Stimulated activated naive B cell treated with anti-CD40 and anti-IgM and Interleukin-4, amounts not matched to agents 10 μg/mL and 1 μg/mL and 100 μg/mL, for 72 hours (primary cell): ENCODE measurements at regions not wholly inside any gene's neighbourhood (a gene's known extent, or its start where the extent isn't known, plus 50 kb on each side); places are given as distances from the start of the nearest gene placed in this dataset.

Source experiments
- ATAC-seq, 2 donors: fragments of 150-1000 bp; cut with Tn5 transposase; replicated peaks; 2 replicates each; pipeline ENCODE4 v1.10.0; 2021; ENCODE audit warnings: moderate library complexity in 1 of 2
- DNase-seq: peaks from one replicate; pipeline ENCODE4 v3.0.0; 2021
- H3K27ac Mint-ChIP-seq: one replicate; pipeline ENCODE4 v1.8.0; 2022; ENCODE audit warnings: mild to moderate bottlenecking, mixed read lengths
- H3K27me3 Mint-ChIP-seq, 2 donors: one replicate each; pipeline ENCODE4 v1.8.0; 2022; ENCODE audit warnings: mixed read lengths in 2 of 2
- H3K36me3 Mint-ChIP-seq, 2 donors: one replicate each; pipeline ENCODE4 v1.8.0; 2022; ENCODE audit warnings: mixed read lengths in 2 of 2, mild to moderate bottlenecking in 1 of 2
- H3K4me1 Mint-ChIP-seq, 2 donors: one replicate each; pipeline ENCODE4 v1.8.0; 2022; ENCODE audit warnings: mixed read lengths in 2 of 2, mild to moderate bottlenecking in 1 of 2
- H3K4me3 Mint-ChIP-seq, 2 donors: one replicate each; pipeline ENCODE4 v1.8.0; 2022; ENCODE audit warnings: mild to moderate bottlenecking in 2 of 2, mixed read lengths in 2 of 2, moderate library complexity in 1 of 2
- H3K9me3 Mint-ChIP-seq, 2 donors: one replicate each; pipeline ENCODE4 v1.8.0; 2022; ENCODE audit warnings: mixed read lengths in 2 of 2, mild to moderate bottlenecking in 1 of 2

GRCh38 chr3:22088204-22088603, 337.2 kb upstream of the ZNF385D start:
- ATAC-seq (no peak), DNase-seq (no peak)
- Mint-ChIP-seq H3K27ac (no peak overlapping the region), H3K9me3 (no peaks in the 10 kb centered on the region), H3K4me1 (peaks cover 3 to 6% of the 10 kb centered on the region in 2 donors), H3K36me3 (no peaks in the 10 kb centered on the region), H3K4me3 (no peak overlapping the region), H3K27me3 (no peaks in the 10 kb centered on the region)

DNA sequence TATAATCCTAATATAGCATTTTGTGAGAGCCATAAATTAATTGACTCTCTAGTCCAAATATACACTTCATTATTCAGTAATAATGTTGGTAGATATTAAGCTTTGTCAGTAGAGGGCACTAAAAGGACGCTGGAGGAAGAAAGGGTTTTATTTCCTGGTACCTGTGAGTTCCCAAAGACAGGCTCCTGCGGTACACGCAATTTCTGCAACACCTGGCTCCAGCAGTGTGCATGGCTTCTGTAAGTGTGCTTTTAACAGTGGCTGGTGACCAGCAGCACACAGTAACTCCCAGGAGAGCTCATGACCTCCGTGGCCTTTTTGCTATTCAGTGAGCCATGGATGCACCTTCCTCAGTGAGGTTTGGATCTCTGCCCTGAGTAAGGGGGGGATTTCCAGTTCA, 338.3 kb upstream of the ZNF385D start:
- Mint-ChIP-seq H3K27me3 (no peaks in the 10 kb centered on the region), H3K4me3 (no peak overlapping the region), H3K27ac (no peak overlapping the region), H3K9me3 (no peaks in the 10 kb centered on the region), H3K36me3 (no peaks in the 10 kb centered on the region), H3K4me1 (peaks cover 3 to 6% of the 10 kb centered on the region in 2 donors)
- ATAC-seq = peak; percentile 98 to 99
- DNase-seq = peak; percentile 68

DNA sequence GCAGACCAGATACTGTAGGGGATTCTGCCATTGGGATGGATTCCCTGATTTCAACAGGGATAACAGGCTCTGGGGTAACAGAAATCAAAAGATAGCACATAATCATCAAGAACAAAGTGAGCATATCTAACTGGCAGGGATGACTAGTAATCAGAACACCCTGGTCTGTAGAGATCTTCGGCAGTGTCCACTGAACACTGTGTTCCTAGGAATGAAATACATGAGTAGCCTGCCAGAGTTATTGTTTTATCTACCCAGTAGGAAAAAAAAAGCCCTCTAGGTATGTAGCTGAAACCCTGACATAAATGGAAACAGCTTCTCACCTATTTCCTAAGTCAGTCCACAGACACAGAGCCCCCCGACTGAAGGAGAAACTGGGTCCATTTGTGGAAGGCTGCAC, 340.3 kb upstream of the ZNF385D start:
- Mint-ChIP-seq H3K4me3 (no peak overlapping the region), H3K36me3 (no peaks in the 10 kb centered on the region), H3K27me3 (no peaks in the 10 kb centered on the region), H3K4me1 (peaks cover 3 to 6% of the 10 kb centered on the region in 2 donors), H3K27ac (no peak overlapping the region), H3K9me3 (no peaks in the 10 kb centered on the region)
- DNase-seq (no peak), ATAC-seq (no peak)

GRCh38 chr3:22098021-22098420, 347.0 kb upstream of the ZNF385D start:
- H3K27me3 Mint-ChIP-seq = no peaks in the 10 kb centered on the region
- ATAC-seq (no peak), DNase-seq (no peak)
- H3K9me3 Mint-ChIP-seq = peaks cover 3 to 4% of the 10 kb centered on the region in 2 donors
- H3K4me3 Mint-ChIP-seq = no peak overlapping the region
- H3K4me1 Mint-ChIP-seq = no peaks in the 10 kb centered on the region
- H3K36me3 Mint-ChIP-seq = no peaks in the 10 kb centered on the region
- no peak overlapping the region for H3K27ac Mint-ChIP-seq

GRCh38 chr3:22101351-22101750, 350.3 kb upstream of the ZNF385D start:
- H3K4me3 Mint-ChIP-seq = no peak overlapping the region
- no peak for DNase-seq
- H3K4me1 Mint-ChIP-seq = no peaks in the 10 kb centered on the region
- no peak overlapping the region for H3K27ac Mint-ChIP-seq
- H3K9me3 Mint-ChIP-seq = peaks cover 3 to 4% of the 10 kb centered on the region in 2 donors
- H3K27me3 Mint-ChIP-seq = no peaks in the 10 kb centered on the region
- H3K36me3 Mint-ChIP-seq = no peaks in the 10 kb centered on the region
- ATAC-seq = no peak

- ATAC-seq (no peak), DNase-seq (no peak)
- no peaks in the 10 kb centered on the region for H3K36me3 Mint-ChIP-seq
- H3K4me1 Mint-ChIP-seq = no peaks in the 10 kb centered on the region
- H3K27ac Mint-ChIP-seq = no peak overlapping the region
- H3K4me3 Mint-ChIP-seq = no peak overlapping the region
- no peaks in the 10 kb centered on the region for H3K27me3 Mint-ChIP-seq
- peaks cover 3 to 4% of the 10 kb centered on the region in 2 donors for H3K9me3 Mint-ChIP-seq
Measured at GRCh38 chr3:22101811-22102210, 350.8 kb upstream of the ZNF385D start.

DNA sequence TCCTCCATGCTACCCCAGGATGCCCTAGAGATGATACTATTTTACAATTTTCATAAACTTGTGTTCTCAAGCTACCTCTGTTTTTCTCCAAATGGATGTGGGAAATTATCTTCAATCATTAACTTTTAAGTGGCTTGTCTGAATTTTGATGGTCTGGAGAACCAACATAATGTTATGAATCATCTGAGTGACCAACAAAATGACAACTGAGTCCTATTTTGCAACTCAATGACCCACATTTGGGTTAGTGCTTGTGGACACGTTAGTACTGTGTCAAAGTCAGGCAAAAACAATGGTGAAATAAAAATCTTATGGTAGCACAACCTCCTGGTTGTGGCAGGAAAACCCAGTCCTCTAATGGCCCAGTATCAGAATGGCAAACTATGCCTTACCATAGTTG, 352.4 kb upstream of the ZNF385D start:
- peaks cover 3 to 4% of the 10 kb centered on the region in 2 donors for H3K9me3 Mint-ChIP-seq
- no peaks in the 10 kb centered on the region for H3K27me3 Mint-ChIP-seq
- no peak for DNase-seq
- H3K4me3 Mint-ChIP-seq = no peak overlapping the region
- ATAC-seq = no peak
- no peaks in the 10 kb centered on the region for H3K4me1 Mint-ChIP-seq
- H3K27ac Mint-ChIP-seq = no peak overlapping the region
- H3K36me3 Mint-ChIP-seq = no peaks in the 10 kb centered on the region

DNA sequence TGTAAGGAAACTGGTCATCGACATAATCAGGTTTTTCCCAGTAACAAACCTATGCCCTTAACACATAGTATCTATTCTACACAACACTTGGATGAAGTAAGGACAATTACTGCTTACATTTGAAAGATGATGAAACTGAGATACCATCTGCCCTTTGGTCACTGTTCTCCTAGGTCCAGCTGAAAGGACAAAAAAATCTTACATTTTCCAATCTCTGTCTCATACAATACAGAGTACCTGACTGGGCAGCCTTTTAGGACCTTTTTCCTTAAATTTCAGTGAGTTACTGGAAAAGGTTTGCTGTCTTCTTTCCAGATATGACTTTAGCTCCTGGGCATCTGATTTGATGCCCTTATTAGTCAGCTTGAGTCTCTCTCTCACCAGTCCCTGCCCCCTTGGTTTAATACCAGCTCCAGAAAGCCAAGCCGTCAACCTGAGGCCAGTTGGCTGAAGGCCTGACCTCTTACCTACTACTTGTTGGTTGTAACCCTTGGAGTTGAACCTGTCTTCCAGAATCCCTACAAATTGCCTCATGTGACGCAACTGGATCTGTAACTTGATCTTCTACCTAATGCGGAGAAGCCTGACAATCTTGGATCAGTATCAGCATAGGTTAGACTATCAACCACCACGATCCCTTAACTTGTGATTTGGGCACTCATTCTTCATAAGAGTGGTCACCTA, 355.3 kb upstream of the ZNF385D start:
- Mint-ChIP-seq H3K27ac (no peak overlapping the region), H3K4me1 (no peaks in the 10 kb centered on the region), H3K9me3 (no peaks in the 10 kb centered on the region), H3K27me3 (no peaks in the 10 kb centered on the region), H3K4me3 (no peak overlapping the region), H3K36me3 (no peaks in the 10 kb centered on the region)
- DNase-seq = no peak
- ATAC-seq = no peak

- Mint-ChIP-seq H3K4me3 (no peak overlapping the region), H3K27ac (no peak overlapping the region), H3K27me3 (no peaks in the 10 kb centered on the region), H3K4me1 (no peaks in the 10 kb centered on the region), H3K36me3 (no peaks in the 10 kb centered on the region), H3K9me3 (no peaks in the 10 kb centered on the region)
- ATAC-seq = no peak
- DNase-seq = no peak
Measured at GRCh38 chr3:22111226-22111625, 360.2 kb upstream of the ZNF385D start.

DNA sequence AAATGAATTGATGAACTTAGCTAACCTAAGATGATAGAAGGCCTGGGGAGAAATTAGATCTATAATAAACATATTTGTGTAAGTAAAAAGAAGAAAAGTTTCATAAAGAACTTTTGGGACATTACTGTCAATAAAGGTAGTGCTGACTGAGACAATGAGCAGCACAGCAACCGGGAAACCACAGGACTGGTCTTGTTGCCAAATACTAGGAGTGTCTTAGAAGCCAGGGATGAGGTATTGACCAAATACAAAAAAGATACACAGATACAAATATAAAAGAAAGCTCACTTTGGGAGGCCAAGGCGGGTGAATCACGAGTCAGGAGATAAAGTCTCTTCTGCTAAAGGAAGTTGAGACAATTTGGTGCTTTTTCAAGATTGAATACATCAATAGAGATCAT, 362.4 kb upstream of the ZNF385D start:
- Mint-ChIP-seq H3K27ac (no peak overlapping the region), H3K27me3 (no peaks in the 10 kb centered on the region), H3K9me3 (no peaks in the 10 kb centered on the region), H3K4me3 (no peak overlapping the region), H3K4me1 (no peaks in the 10 kb centered on the region), H3K36me3 (no peaks in the 10 kb centered on the region)
- DNase-seq (no peak), ATAC-seq (no peak)

- Mint-ChIP-seq H3K9me3 (no peaks in the 10 kb centered on the region), H3K36me3 (no peaks in the 10 kb centered on the region), H3K4me3 (no peak overlapping the region), H3K27me3 (no peaks in the 10 kb centered on the region), H3K27ac (no peak overlapping the region), H3K4me1 (no peaks in the 10 kb centered on the region)
- ATAC-seq (no peak), DNase-seq (no peak)
Measured at GRCh38 chr3:22115581-22115980, 364.6 kb upstream of the ZNF385D start.

GRCh38 chr3:22117091-22117490, 366.1 kb upstream of the ZNF385D start:
- Mint-ChIP-seq H3K9me3 (no peaks in the 10 kb centered on the region), H3K27me3 (no peaks in the 10 kb centered on the region), H3K4me3 (no peak overlapping the region), H3K27ac (no peak overlapping the region), H3K36me3 (no peaks in the 10 kb centered on the region), H3K4me1 (peaks cover 6 to 11% of the 10 kb centered on the region in 2 donors)
- no peak for ATAC-seq
- DNase-seq = no peak

DNA sequence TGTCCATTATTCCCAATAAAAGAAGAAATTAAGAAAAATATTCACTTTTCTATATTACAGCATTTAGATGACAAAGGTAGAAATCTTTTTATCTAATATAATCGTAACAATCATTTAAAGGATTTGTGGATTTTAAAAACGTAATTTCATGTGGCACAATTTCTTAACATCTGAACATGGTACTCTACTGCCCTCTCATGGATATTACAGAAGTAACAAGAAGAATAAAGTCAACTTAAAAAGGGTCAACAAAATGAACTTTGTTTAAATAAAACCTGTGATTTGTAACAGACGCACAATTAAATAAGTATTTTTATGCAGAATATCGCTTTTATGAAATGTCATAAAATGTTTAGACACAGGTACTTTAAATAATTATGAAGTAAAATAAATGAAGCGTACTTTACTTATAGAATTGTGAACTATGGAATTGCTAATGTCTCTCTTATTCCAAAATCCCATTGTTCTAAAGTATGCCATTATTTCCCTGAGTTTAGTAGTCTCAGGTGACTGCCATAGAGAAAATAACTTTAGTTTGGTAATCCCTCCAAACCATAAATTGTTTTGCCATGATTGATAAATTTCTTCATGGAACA, 366.8 kb upstream of the ZNF385D start:
- DNase-seq = no peak
- Mint-ChIP-seq H3K9me3 (peaks cover 1 to 4% of the 10 kb centered on the region in 2 donors), H3K36me3 (no peaks in the 10 kb centered on the region), H3K4me3 (no peak overlapping the region), H3K27ac (no peak overlapping the region), H3K27me3 (no peaks in the 10 kb centered on the region), H3K4me1 (peaks cover 10 to 16% of the 10 kb centered on the region in 2 donors)
- ATAC-seq = no peak

DNA sequence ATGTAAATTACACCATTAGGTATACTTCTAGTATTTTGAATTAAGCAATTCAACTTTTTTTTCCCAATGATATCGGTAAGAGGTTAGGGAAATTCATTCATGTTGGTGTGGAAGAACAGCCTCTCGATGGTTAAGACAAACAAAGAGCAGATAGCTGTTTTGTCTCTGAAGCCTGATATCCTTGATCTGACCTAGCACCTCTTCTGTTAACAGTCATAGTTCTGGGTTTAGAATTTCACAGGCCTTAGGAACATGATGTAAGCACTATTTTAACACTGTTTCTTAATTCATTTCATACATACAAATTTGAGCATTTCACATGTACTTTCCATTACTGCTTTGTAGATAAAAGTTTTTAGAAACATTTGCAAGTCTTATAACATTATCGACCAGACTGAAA, 367.5 kb upstream of the ZNF385D start:
- Mint-ChIP-seq H3K4me1 (peaks cover 12 to 19% of the 10 kb centered on the region in 2 donors), H3K4me3 (no peak overlapping the region), H3K27ac (no peak overlapping the region), H3K36me3 (no peaks in the 10 kb centered on the region), H3K9me3 (peaks cover 1 to 5% of the 10 kb centered on the region in 2 donors), H3K27me3 (no peaks in the 10 kb centered on the region)
- no peak for DNase-seq
- ATAC-seq = no peak

GRCh38 chr3:22121068-22121701, 370.2 kb upstream of the ZNF385D start:
- no peaks in the 10 kb centered on the region for H3K27me3 Mint-ChIP-seq
- no peak for ATAC-seq
- no peak overlapping the region for H3K27ac Mint-ChIP-seq
- peaks cover 1 to 5% of the 10 kb centered on the region in 2 donors for H3K9me3 Mint-ChIP-seq
- no peaks in the 10 kb centered on the region for H3K36me3 Mint-ChIP-seq
- H3K4me1 Mint-ChIP-seq = peaks cover 12 to 19% of the 10 kb centered on the region in 2 donors
- DNase-seq = no peak
- no peak overlapping the region for H3K4me3 Mint-ChIP-seq
